Astrocyte of the cerebellum (primary cell): ENCODE measurements at regions not wholly inside any gene's neighbourhood (a gene's known extent, or its start where the extent isn't known, plus 50 kb on each side); places are given as distances from the start of the nearest gene placed in this dataset.
A peak's percentile ranks its signal among the peaks of the same experiment; 100 is the strongest.

Source experiments
- DNase-seq: peaks from one replicate; pipeline ENCODE4 v3.0.0-alpha.2; 2011; ENCODE audit warnings: low read depth
- H3K4me3 ChIP-seq: 2 replicates; pipeline ENCODE4 v1.5.1; 2011; ENCODE audit warnings: mild to moderate bottlenecking, low read depth, low read length, moderate library complexity
- in situ Hi-C: cut with HindIII; loops from 2 replicates; pipeline ENCODE4 v1.10.0; 2017; ENCODE audit warnings: low sequenced_read_pairs
- TF ChIP-seq, protein P1 (sequence below): IDR thresholded peaks from 2 replicates; pipeline ENCODE4 v1.5.1; 2012; ENCODE audit warnings: low read length, low read depth, moderate library complexity, mild to moderate bottlenecking; ENCODE audit errors: missing control alignments

DNA sequence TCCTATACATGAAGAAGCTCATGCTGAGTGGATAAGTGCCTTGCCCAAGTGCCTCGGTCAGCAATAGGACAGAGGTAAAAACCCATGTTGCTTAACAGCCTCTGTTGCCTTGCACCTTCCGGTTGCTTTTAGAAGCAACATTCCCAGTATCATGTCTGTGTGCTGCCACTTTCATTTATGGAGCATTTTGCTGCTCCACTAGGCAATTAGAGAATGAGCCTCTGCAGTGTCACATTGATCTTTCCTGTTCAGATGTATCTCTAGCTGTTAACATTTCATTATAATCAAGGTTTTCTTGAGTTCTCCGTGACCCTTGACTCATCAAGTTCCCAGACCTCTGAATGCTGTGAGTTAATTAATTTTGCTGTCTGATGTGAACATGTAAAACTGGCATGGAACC, 134.5 kb upstream of the EPB41L3 start:
- no peak for DNase-seq
- in situ Hi-C loops: no loop called here
- H3K4me3 ChIP-seq: no peak overlapping the region
- TF ChIP-seq, protein P1, sequence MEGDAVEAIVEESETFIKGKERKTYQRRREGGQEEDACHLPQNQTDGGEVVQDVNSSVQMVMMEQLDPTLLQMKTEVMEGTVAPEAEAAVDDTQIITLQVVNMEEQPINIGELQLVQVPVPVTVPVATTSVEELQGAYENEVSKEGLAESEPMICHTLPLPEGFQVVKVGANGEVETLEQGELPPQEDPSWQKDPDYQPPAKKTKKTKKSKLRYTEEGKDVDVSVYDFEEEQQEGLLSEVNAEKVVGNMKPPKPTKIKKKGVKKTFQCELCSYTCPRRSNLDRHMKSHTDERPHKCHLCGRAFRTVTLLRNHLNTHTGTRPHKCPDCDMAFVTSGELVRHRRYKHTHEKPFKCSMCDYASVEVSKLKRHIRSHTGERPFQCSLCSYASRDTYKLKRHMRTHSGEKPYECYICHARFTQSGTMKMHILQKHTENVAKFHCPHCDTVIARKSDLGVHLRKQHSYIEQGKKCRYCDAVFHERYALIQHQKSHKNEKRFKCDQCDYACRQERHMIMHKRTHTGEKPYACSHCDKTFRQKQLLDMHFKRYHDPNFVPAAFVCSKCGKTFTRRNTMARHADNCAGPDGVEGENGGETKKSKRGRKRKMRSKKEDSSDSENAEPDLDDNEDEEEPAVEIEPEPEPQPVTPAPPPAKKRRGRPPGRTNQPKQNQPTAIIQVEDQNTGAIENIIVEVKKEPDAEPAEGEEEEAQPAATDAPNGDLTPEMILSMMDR: no peak

DNA sequence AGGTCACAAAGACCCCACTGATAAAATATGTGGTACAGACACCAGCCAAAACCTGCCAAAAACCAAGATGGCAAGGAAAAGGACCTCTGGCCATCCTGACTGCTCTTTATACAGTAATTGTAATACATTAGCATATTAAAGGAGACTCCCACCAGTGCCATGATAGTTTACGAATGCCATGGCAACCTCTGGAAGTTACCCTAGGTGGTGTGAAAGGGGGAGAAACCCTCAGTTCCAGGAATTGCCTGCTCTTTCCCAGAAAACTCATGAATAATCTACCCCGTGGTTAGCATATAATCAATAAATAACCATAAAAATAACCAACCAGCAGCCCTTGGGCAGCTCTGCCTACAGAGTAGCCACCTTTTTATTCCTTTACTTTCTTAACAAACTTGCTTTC, 129.8 kb upstream of the EPB41L3 start:
- TF ChIP-seq, protein P1: no peak

DNA sequence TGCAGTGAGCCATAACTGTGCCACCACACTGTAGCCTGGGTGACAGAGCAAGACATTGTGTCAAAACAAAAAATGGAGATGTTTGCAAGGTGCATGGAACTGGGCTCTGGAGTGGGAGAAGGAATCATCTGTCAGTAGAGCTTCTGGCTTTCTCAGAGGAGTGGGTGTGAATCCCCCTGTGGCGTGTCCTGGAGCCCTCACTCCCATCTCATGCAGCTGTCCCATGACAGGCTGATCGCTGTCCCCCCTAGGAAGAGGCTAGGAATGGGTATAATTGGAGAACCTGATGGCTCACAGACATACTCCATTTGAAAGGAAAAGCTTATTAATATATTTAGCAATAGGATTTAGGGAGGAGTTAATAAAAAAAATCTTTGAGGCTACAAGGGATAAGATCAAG, 125.8 kb upstream of the EPB41L3 start:
- no peak for DNase-seq
- TF ChIP-seq, protein P1: no peak
- no peak overlapping the region for H3K4me3 ChIP-seq
- in situ Hi-C loops: no loop called here

More for the DNA sequence above, 129.8 kb upstream of the EPB41L3 start:
- in situ Hi-C loops: no loop called here
- DNase-seq: no peak
- H3K4me3 ChIP-seq: no peak overlapping the region

DNA sequence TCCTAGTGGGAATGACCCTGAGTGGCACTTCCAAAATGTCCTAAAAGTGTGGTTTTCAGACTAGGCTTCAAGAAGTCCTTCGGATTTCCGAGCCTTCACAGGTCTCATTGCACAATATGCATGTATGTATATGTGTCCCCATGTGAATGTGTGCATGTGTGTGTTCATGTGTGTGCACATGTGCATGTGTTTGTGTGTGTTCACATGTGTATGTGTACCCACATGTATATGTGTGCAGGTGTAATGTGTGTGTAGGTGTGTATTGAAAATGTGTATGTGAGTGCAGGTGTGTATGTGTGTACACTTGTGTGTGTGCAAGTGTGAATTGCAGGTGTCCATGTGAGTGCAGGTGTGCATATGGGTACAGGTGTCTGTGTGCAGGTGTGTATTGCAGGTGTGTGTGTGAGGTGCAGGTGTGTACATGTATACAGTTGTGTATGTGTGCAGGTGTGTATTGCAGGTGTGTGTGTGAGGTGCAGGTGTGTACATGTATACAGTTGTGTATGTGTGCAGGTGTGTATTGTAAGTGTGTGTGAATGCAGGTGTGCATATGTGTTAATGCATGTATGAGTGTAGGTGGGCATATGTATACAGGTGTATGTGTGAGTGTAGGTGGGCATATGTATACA, 124.4 kb upstream of the EPB41L3 start:
- DNase-seq: no peak
- no peak overlapping the region for H3K4me3 ChIP-seq
- TF ChIP-seq, protein P1: no peak
- in situ Hi-C loops: no loop called here

DNA sequence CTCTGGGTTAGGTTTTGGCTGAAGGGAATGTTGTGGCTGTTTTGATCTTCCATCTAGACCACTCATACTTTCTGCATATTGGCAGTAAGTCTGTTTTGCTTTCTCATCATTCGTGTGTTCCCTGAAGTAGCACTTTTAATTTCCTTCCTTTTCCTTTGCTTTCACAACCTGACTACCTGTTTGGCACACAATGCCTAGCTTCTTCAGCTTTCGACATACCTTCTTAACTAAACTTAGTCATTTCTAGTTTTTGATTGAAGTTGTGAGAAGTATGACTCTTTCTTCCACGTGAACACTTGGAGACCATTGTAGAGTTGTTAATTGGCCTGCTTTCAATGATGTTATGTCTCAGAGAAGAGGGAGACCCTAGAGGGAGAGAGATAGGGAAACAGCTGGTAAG, 123.6 kb upstream of the EPB41L3 start:
- H3K4me3 ChIP-seq: no peak overlapping the region
- TF ChIP-seq, protein P1: no peak
- DNase-seq: no peak
- in situ Hi-C loops: no loop called here

DNA sequence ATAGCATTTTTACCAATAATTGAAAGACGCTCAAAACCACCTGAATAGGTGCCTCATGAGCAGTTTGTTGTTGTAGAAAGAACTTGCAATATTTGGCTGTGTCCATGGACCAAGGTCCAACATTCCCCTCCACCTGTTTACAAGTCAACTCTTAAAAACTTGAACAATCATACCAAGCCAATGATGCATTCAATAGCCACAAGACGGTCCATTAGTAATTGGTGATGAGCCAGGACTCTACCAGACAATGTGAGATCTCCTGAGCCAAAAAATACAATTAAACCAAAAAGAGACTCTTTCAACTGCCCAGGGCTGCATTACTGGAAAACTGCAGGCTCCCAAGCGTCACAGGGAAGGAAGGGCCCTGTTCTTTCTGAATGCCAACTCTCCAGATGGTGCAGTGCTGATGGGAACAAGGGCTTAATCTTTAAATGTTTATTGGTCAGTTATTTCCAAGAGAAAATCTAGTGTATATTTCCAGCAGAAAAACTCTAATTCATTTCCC, 118.8 kb upstream of the EPB41L3 start:
- H3K4me3 ChIP-seq: no peak overlapping the region
- in situ Hi-C loops: no loop called here
- TF ChIP-seq, protein P1: no peak
- peak; percentile 11 for DNase-seq
